HG03432 (cell line): ENCODE measurements at regions not wholly inside any gene's neighbourhood (a gene's known extent, or its start where the extent isn't known, plus 50 kb on each side); places are given as distances from the start of the nearest gene placed in this dataset.

Experiments
- ATAC-seq: cut with Tn5 transposase; IDR thresholded peaks from one replicate; pipeline ENCODE4 v1.9.1; 2021; ENCODE audit warnings: mild to moderate bottlenecking, moderate library complexity; ENCODE audit not compliant: unreplicated experiment

DNA sequence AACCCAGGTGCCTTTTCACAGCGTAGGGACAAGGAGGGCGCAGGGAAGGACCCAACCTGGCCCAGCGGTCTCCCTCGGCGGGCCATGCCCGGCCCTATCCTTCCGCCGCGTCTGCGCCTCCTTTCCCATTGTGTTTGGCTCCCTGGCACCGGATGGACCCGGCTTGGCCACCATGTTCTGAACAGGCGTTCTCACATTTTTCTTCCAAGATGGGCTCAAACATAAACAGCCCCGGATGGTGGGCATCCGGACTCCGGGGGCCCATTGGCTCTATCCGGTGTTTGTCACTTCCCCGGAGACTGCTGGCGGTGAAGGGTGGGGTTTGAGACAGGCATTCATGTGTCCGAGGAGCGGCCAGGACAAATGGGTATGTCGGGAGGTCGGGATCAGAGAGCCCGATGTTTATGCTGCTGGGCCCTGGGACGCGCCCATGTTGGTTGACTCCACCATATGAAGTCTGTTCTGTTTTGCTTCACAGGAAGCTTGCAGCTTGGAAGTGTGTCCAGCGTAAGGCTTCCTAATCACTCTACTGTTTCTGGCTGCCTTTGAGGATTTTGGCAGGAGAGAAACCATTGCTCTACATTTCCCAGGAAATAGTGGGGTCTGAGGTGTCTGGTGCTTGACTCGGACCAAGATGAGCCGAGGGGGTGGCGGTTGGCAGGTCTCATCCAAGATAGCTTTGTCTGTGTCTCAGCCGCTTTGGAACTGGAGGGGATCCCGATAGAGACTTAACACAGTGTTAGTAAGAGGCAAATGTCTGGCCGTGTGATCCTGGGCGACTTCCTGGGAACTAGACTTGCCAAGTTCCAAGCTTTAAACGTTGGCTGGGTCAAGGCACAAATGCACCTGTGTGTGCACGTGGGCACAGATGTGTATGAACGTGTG is 188.3 kb downstream of the IRF8 start:
- ATAC-seq: no peak

GRCh38 chr16:86087896-86088230 is 188.9 kb downstream of the IRF8 start:
- no peak for ATAC-seq

DNA sequence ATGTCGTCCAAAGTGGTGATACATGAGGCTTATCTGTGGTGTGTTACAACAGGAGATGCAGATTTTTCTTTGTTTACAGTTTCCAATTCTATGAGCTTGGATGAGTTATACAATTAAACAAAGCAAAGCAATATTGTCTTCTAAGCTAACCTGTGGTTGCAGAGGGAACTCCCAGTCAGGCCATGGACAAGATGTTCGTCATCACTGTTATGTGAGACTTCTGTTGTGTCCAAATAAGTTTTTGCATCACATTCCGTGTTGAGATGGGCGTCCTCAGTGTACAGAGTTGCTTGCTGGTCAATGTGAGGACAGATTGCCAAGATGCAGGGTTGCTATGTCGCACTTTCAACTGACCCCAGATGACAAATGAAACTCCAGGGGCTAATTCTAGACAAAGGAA is 189.3 kb downstream of the IRF8 start:
- ATAC-seq: no peak

DNA sequence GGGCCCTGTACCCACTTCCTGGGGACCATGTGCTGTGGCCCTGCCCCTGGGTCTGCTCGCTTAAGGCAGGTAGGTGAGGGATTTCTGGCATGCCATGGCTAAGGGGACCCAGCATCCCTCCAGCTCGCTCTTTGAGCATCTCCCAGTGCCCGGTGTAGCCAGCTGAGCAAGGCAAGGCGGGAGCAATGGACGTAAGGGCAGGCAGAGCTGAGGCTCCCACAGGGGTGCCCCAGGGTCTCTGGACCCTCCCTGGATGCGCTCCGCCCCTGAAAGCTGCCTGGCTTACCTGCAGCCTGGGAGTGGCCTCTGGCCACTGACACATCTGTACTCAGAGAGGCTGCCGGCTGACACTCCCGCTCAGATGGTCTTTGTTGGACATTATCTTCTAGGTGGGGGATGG is 189.9 kb downstream of the IRF8 start:
- no peak for ATAC-seq

GRCh38 chr16:86089334-86089900 is 190.5 kb downstream of the IRF8 start:
- ATAC-seq: no peak

DNA sequence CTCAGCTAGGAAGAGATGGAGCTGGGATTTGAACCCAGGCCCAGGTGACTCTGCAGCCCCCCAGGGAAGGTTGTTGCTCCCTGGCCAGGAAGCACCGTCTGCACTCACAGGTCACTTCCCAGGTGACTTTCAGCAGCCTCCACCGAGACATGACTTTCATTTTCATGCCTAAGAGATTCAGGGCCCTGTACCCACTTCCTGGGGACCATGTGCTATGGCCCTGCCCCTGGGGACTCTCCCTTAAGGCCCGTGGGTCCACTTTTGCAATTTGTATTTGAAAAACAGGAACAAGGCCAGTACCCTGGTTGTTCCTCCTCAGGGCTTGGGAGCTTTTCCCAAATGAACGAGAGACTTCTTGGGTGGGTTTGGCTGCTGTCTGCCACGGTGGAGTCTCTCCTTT is 191.0 kb downstream of the IRF8 start:
- no peak for ATAC-seq

DNA sequence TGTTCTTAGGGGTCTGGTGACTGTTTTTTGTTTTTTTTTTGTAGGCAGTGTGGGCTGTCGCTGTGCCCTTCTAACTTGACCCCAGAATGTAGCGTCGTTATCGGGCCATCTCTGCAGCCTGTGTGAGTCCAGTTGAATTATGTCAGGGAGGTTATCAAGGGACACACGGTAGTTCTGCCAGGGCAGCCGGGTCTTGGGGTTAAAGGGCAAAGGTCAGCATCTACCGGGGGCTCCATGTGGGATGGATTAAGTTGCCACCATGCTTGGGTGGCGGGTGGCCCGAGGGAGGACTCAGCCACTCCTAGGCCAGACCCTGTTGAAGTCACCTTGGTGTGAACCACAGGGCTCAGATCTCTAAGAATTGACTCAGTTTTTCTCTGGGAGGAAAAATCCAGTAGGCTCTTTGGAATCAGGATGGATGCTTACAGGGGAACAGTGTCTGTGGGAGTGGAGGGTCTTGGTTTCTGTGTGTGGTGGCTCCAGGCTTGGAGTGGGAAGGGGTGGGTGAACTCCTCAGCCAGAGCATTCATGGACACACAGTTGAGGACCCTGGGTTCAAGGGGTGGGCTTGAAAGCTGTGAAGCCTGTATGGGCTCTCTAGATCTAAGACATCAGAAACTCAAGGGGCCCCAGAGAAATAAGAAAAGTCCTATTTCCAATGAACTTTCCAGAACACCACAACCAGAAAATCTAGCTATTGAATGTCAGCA is 191.7 kb downstream of the IRF8 start:
- ATAC-seq: no peak

DNA sequence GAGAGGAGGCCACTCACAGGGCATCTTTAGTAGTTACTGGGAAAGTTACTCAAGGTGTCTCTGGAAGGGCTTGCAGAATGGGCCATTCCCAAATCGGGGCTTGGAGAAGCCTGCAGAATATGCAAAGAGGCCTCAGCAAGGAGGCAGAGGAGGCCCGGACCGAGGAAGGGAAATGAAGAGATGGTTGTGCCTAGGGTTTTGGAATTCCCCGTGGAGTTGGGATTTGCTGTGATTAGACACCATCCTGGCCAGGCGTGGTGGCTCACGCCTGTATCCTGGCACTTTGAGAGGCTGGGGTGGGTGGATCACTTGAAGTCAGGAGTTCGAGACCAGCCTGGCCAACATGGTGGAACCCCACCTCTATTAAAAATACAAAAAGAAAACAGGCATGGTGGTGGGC is 193.0 kb downstream of the IRF8 start:
- no peak for ATAC-seq

GRCh38 chr16:86092586-86093480 is 193.9 kb downstream of the IRF8 start:
- no peak for ATAC-seq

DNA sequence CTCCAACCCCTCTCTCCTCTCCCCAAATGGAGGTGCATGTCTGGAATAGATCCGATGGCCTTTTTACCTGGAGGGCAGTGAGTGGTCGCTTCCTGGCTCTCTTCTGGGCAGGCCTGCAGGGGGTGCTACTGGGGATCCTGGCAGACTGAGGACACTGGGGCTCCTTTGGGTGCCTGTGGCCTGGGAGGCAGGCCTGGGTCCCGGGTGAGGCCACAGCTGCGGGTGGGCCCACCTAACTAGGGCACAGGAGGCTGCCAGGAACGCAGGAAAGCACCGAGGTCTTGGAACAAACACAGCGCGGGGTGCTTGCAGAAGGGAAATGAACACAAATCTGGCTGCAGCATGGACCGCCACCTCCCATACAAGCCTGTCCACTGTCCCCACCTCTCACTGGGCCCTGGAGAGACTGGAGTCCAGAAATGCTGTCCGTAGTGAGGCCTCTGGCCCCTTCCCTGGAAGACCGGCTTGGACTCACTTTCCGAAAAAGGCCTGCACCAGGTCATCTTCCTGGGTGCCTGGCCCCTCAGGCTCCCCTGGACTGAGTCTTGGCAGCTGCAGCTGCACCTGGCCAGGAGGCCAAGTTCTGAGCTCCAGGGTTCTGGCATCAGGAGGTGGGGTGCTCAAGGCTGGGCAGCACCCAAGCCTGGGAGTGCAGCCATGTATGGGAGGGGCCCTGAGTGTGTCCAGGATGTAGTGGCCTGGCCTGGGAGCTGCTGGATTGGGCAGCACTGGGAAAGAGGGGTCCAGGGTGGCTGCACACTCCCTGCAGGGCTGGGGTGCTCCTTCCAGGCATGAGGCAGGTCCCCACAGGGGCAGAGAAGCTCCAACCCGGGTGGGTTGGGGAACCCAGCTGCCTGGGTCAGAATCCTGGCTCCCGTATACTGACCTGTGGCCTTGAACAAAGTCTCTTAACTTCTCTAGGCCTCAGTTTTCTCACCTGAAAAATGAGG is 195.1 kb downstream of the IRF8 start:
- ATAC-seq: no peak

DNA sequence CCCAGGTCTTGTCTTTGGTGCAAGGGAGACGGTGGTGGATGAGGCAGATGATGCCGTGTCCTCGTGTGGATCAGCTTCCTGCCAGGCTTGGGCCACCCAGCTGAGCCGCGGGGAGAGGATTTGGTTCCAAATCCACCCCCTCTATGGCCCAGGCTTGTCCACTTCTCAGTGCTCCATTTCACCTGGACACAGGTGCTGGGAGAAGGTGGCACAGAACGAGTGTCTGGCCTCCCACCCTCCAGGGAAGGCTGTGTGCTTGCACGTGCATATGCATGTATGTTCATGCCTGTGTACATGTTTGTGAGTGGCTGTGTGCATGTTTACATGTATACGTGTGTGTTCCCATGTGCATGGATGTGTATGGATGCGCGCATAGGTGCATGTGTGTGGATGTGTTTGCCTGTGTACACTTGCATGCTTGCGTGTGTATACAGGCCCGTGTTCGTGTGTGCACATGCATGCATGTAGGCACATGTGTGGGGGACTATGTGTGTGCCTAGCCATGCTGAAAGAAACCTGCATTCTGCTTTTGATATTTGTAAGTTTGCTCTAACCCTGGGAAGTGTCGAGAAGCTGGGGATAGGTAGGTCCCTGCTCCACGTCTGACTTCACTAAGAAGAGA is 196.3 kb downstream of the IRF8 start:
- no peak for ATAC-seq

DNA sequence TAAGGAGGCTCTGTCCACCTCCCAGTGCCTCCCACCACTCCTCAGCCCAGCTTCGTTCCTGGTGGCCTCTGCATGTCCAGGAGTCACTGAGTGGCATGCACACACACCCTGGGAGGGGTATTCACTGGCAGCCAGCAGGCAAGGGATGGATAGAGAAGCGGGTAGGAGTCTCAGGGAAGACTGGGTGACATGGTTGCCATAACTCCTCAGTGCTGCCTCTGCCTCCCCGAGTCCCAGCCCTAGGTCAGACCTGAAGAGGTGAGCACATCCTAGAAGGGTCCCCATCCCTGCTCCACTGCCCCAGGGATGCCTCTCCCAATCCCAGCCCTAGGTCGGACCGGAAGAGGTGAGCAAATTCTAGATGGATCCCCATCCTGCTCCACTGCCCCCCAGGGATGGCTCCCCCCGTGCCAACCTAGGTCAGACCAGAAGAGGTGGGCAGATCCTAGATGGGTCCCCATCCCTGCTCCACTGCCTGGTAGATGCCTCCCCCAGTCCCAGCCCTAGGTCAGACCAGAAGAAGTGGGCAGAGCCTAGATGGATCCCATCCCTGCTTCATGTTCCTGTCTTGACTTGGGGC is 197.0 kb downstream of the IRF8 start:
- ATAC-seq: no peak

DNA sequence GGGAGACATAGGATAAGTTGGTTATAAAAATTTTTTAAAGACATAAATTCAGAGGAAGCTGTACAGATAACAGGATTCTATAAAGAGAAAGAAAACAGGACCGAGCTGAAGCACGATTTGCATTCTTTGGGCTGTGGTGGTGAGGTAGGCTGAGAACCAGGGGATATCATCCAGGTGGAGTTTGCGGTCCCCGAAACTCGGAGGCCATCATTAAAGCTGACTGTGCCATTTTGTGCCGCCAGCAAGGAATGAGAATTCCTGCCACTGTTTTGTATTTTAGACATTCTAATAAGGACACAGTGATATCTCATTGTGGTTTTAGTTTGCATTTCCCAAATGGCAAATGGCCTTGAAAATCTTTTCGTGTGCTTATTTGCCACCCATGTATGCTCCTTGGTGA is 197.9 kb downstream of the IRF8 start:
- no peak for ATAC-seq

DNA sequence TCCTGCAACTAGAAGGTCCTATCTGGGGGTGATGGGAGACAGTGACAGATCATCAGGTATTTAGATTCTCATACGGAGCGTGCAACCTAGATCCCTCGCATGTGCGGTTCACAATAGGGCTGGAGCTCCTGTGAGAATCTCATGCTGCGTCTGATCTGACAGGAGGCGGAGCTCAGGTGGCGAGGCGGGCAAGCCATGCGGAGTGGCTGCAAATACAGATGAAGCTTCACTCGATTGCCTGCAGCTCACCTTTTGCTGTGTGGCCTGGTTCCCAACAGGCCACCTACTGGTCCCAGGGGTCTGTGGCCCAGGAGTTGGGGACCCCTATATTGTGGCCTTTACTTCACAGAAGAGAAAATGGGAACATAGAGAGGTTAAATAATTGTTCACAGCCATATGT is 200.4 kb downstream of the IRF8 start:
- ATAC-seq: no peak

DNA sequence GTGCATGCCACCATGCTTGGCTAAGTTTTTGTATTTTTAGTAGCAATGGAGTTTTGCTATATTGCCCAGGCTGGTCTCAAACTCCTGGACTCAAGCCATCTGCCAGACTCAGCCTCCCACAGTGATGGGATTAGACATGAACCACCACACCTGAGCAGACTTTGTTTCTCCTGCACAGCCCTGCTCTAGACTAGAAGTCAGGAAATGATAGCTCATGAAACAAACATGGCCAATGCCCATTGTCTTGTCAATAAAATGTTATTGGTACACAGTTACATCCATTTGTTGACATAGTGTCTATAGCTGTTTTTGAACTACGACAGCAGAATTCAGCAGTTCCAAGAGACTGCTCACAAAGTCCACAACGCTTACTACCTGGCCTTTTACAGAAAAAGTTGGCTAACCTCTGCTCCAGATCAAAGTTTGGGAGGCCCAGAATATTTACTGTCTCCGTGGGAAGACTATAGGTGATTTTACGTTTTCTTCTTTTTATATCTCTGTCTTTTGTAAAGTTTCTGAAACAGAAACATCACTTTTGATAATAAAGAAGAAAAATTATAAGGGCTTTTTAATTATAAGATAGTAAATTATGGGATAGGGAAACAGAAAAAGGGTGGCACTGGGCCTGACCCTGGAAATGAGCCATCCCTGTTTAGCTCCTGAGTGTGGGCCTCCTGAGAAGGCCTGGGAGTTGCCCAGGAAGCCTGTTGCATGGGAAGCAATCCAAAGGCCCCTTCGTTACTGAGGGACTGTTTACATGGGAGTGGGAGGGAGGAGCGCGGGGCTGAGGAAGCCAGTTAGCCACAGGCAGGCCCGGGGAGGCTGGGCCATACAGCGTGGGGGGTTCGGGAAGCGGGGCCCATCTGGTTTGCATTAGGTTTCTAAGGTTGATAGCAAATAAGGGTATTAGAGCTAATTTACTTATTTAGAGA is 201.5 kb downstream of the IRF8 start:
- no peak for ATAC-seq

DNA sequence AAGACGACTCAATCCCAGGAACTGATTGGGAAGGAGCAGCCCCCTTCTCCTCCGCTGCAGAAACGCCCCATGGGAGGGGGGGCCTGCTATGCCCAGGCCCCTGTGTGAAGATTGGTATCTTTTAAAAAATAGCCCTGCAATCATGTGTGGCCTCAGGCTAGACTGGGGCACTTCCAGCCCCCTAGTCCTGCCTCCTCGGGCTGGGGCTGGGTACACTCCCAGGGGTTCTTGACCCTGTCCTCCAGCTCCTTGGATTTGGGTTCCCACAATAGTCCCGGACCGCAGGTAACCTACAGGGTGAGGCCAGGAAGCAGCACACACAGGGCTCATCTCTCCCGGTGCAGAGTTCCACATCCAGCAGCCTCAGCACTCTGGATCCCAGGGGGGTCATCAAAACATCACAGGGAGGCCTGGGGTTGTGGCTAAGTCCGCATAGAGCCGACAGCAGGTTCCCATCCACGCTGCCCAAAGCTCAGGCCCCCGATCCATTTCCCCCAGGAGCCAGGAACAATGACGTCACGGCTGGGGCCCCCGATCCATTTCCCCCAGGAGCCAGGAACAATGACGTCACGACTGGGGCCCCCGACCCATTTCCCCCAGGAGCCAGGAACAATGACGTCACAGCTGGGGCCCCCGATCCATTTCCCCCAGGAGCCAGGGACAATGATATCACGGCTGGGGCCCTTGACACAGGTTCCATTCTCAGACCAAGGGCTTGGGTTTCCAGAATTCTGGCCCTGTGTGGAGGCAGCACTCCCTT is 202.4 kb downstream of the IRF8 start:
- ATAC-seq: no peak

DNA sequence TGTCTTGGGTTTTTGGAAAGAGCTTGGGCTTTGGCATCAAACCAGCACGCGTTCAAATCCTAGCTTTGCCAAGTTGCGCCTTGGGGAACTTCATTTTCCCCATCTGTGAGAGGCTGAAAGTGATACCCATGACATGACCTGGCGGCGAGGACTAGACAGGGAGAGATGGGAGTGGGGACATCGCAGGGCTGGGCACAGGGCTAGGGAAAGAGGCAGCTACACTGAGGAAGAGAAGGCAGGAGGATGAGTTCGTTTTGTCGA is 202.9 kb downstream of the IRF8 start:
- no peak for ATAC-seq

DNA sequence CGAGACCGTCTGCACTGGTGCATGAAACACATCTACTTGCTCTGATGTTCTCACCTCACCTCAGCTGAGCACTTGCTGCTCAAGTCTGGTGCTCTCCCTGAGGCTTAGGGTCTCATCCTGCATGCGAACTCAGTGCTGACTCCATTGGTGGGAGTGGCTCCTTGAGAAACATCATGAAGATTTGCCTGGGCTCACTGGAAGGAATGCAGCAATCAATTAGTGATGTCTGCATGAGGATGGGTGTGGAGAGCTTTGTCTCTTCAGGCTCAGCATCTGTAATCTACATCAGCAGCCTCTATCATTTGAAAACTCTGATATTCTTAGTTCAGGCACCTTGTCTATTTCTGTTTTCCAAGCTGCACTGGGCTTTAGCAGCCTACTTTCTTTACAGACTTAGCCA is 204.4 kb downstream of the IRF8 start:
- no peak for ATAC-seq
